MM.1S (cell line): ENCODE measurements at regions not wholly inside any gene's neighbourhood (a gene's known extent, or its start where the extent isn't known, plus 50 kb on each side); places are given as distances from the start of the nearest gene placed in this dataset.

Experiments used
- DNase-seq: peaks from one replicate; pipeline ENCODE4 v3.0.0-alpha.2; 2015
- H2AFZ ChIP-seq: fragments of 300-600 bp; sonication (generic); 2 replicates; pipeline ENCODE4 v1.6.0; 2016; ENCODE audit warnings: antibody characterized with exemption, low read length
- H3F3A ChIP-seq: fragments of 300-600 bp; sonication (generic); 2 replicates; pipeline ENCODE4 v1.6.1; 2016; ENCODE audit warnings: mild to moderate bottlenecking, antibody characterized with exemption, low read length, moderate library complexity, mixed read lengths; ENCODE audit not compliant: insufficient read depth
- H3K27ac ChIP-seq: fragments of 300-600 bp; sonication (generic); 2 replicates; pipeline ENCODE4 v1.5.1; 2016; ENCODE audit warnings: mild to moderate bottlenecking, low read length
- H3K27me3 ChIP-seq: fragments of 300-600 bp; sonication (generic); replicated peaks from 2 replicates; pipeline ENCODE4 v1.6.0; 2016; ENCODE audit warnings: low read length; ENCODE audit not compliant: insufficient read depth
- H3K36me3 ChIP-seq: fragments of 300-600 bp; sonication (generic); replicated peaks from 2 replicates; pipeline ENCODE4 v1.6.1; 2016; ENCODE audit warnings: mild to moderate bottlenecking, low read length, mixed read lengths; ENCODE audit not compliant: insufficient read depth
- H3K4me1 ChIP-seq: fragments of 300-600 bp; sonication (generic); 2 replicates; pipeline ENCODE4 v1.6.1; 2016; ENCODE audit warnings: low read length, mixed read lengths
- H3K4me2 ChIP-seq: fragments of 300-600 bp; sonication (generic); 2 replicates; pipeline ENCODE4 v1.6.0; 2016; ENCODE audit warnings: low read depth, low read length
- H3K4me3 ChIP-seq: fragments of 300-600 bp; sonication (generic); 2 replicates; pipeline ENCODE4 v1.5.1; 2016; ENCODE audit warnings: low read length, mixed read lengths
- H3K79me2 ChIP-seq: fragments of 300-600 bp; sonication (generic); 2 replicates; pipeline ENCODE4 v1.6.1; 2016; ENCODE audit warnings: mixed run types, low read length, mixed read lengths
- H3K9ac ChIP-seq: fragments of 300-600 bp; sonication (generic); 2 replicates; pipeline ENCODE4 v1.6.1; 2016; ENCODE audit warnings: low read length, mixed read lengths
- H3K9me2 ChIP-seq: fragments of 300-600 bp; sonication (generic); replicated peaks from 2 replicates; pipeline ENCODE4 v1.6.1; 2016; ENCODE audit warnings: mild to moderate bottlenecking, low read length, mixed read lengths; ENCODE audit not compliant: insufficient read depth
- H3K9me3 ChIP-seq: fragments of 300-600 bp; sonication (generic); replicated peaks from 2 replicates; pipeline ENCODE4 v1.6.1; 2016; ENCODE audit warnings: mild to moderate bottlenecking, low read length, mixed read lengths; ENCODE audit not compliant: insufficient read depth
- H4K20me1 ChIP-seq: fragments of 300-600 bp; sonication (generic); 2 replicates; pipeline ENCODE4 v1.6.1; 2016; ENCODE audit warnings: mild to moderate bottlenecking, low read length, moderate library complexity, mixed read lengths; ENCODE audit not compliant: insufficient read depth
- CTCF ChIP-seq: fragments of 300-600 bp; sonication (generic); IDR thresholded peaks from 2 replicates; pipeline ENCODE4 v1.5.1; 2016; ENCODE audit warnings: antibody characterized with exemption, low read length, mixed read lengths
- EZH2 ChIP-seq: fragments of 300-600 bp; sonication (generic); optimal IDR thresholded peaks from 2 replicates; pipeline ENCODE3; 2017; ENCODE audit warnings: low read depth, mild to moderate bottlenecking, antibody characterized with exemption, low read length, mixed read lengths
- EZH2phosphoT487 ChIP-seq: fragments of 300-600 bp; sonication (generic); IDR thresholded peaks from 2 replicates; pipeline ENCODE4 v1.6.1; 2018; ENCODE audit warnings: antibody characterized with exemption, low read length

DNA sequence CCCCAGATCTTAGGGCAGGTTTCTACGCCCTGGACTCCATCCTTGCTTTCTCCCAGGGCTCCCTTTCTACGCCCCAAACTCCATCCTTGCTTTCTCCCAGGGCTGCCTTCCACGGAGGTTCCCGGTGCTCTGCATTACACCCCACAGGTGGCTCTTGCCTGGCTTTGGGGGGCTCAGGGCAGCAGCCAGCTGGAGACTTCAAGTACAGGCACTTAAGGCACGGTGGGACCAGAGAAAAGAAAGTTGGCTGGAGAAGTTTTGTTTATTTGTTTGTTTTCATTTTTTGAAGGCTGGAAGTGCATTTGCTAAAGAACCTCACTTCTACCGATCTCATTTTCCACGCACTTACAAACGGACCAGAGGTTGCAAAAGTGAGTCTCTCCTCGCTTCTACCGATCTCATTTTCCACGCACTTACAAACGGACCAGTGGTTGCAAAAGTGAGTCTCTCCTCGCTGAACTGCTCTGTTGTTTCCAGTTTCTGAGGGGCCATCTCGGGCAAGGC lies 103.8 kb upstream of the MED13L start:
- Histone ChIP-seq H3K36me3 (no peaks in the 10 kb centered on the region), H4K20me1 (no peaks in the 10 kb centered on the region), H3K27ac (no peak overlapping the region), H3F3A (no peaks in the 10 kb centered on the region), H3K9me3 (no peaks in the 10 kb centered on the region), H3K9ac (no peak overlapping the region), H3K4me3 (no peak overlapping the region), H2AFZ (no peak overlapping the region), H3K27me3 (no peaks in the 10 kb centered on the region), H3K4me1 (no peaks in the 10 kb centered on the region), H3K4me2 (no peak overlapping the region), H3K9me2 (no peaks in the 10 kb centered on the region), H3K79me2 (no peaks in the 10 kb centered on the region)
- TF ChIP-seq EZH2 (no peak), EZH2phosphoT487 (no peak), CTCF (no peak)
- DNase-seq: no peak

GRCh38 chr12:116381744-116382685 lies 104.5 kb upstream of the MED13L start:
- DNase-seq: no peak
- H3K9me2 ChIP-seq: no peaks in the 10 kb centered on the region
- no peaks in the 10 kb centered on the region for H4K20me1 ChIP-seq
- H2AFZ ChIP-seq: no peak overlapping the region
- no peak overlapping the region for H3K9ac ChIP-seq
- H3F3A ChIP-seq: no peaks in the 10 kb centered on the region
- H3K9me3 ChIP-seq: no peaks in the 10 kb centered on the region
- no peaks in the 10 kb centered on the region for H3K27me3 ChIP-seq
- H3K4me2 ChIP-seq: no peak overlapping the region
- TF ChIP-seq EZH2 (no peak), CTCF (no peak), EZH2phosphoT487 (no peak)
- no peaks in the 10 kb centered on the region for H3K79me2 ChIP-seq
- H3K4me3 ChIP-seq: no peak overlapping the region
- H3K4me1 ChIP-seq: no peaks in the 10 kb centered on the region
- H3K36me3 ChIP-seq: no peaks in the 10 kb centered on the region
- H3K27ac ChIP-seq: no peak overlapping the region

DNA sequence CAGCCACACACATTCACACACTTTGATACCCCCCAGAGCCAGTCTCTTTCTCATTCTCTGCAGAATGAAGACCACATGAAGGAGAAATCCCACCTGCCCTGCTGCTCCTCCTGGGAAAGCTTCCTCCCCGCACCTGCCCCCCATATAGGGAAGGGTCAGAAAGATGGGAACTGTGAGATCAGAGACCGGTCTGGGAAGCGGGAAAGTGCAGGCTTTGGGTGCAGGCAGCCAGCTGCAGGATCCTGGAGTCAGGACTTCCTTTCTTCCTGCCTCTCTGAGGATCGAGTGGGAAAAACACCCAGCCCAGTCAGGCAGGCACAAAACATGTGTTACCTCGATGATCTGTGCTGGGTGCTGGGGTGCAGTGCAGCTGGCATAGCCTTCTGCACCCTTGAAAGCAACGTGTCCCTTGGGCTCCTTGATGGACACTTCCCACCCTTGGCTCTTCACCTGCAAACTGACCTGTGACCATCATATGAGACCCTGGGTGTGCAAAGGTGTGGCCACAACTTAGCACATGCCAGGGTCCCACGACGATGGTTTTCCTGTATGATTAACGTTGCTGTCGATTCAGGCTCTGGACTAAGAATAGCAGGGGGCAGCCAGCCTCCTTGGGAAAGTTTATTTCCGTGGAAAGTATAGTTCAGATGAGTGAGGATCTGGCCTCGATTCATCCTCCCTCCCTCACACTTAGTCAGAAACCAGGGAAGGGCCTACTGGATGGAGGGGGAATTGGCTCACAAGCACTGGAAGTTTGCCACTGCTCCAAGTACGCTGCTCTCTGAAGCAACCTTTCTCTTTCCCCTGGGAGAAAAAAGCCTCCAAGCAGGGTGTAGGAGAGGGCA lies 105.4 kb upstream of the MED13L start:
- H3K9me2 ChIP-seq: no peaks in the 10 kb centered on the region
- no peak overlapping the region for H2AFZ ChIP-seq
- no peaks in the 10 kb centered on the region for H3F3A ChIP-seq
- H3K4me2 ChIP-seq: no peak overlapping the region
- no peaks in the 10 kb centered on the region for H3K79me2 ChIP-seq
- H3K4me1 ChIP-seq: no peaks in the 10 kb centered on the region
- H3K9ac ChIP-seq: no peak overlapping the region
- TF ChIP-seq EZH2: no peak
- TF ChIP-seq EZH2phosphoT487: no peak
- no peak for TF ChIP-seq CTCF
- no peak for DNase-seq
- no peak overlapping the region for H3K27ac ChIP-seq
- no peaks in the 10 kb centered on the region for H3K36me3 ChIP-seq
- H3K4me3 ChIP-seq: no peak overlapping the region
- no peaks in the 10 kb centered on the region for H3K27me3 ChIP-seq
- H4K20me1 ChIP-seq: no peaks in the 10 kb centered on the region
- no peaks in the 10 kb centered on the region for H3K9me3 ChIP-seq
